Neuronal stem cell (in vitro differentiated cells): ENCODE measurements at regions not wholly inside any gene's neighbourhood (a gene's known extent, or its start where the extent isn't known, plus 50 kb on each side); places are given as distances from the start of the nearest gene placed in this dataset.

ENCODE experiments used
- DNase-seq: peaks from one replicate; pipeline ENCODE4 v3.0.0-alpha.2; 2013; ENCODE audit warnings: low spot score
- H2AFZ ChIP-seq: one replicate; pipeline ENCODE4 v1.6.1; 2013; ENCODE audit warnings: mild to moderate bottlenecking, low read length, inconsistent platforms
- H2AK5ac ChIP-seq: 2 replicates; pipeline ENCODE4 v1.6.1; 2013; ENCODE audit warnings: low read depth, mild to moderate bottlenecking, inconsistent platforms, low read length, moderate library complexity, mixed read lengths
- H2BK120ac ChIP-seq: 2 replicates; pipeline ENCODE4 v1.6.1; 2013; ENCODE audit warnings: low read depth, mild to moderate bottlenecking, inconsistent platforms, low read length, moderate library complexity, mixed read lengths
- H2BK12ac ChIP-seq: one replicate; pipeline ENCODE4 v1.6.1; 2013; ENCODE audit warnings: low read length, inconsistent platforms
- H2BK15ac ChIP-seq: 2 replicates; pipeline ENCODE4 v1.6.1; 2013; ENCODE audit warnings: mild to moderate bottlenecking, low read length, inconsistent platforms, mixed read lengths
- H2BK5ac ChIP-seq: one replicate; pipeline ENCODE4 v1.6.1; 2013; ENCODE audit warnings: inconsistent platforms, mild to moderate bottlenecking, low read length, moderate library complexity
- H3K14ac ChIP-seq: one replicate; pipeline ENCODE4 v1.6.1; 2013; ENCODE audit warnings: low read length, inconsistent platforms
- H3K18ac ChIP-seq: 2 replicates; pipeline ENCODE4 v1.6.1; 2013; ENCODE audit warnings: low read length, inconsistent platforms
- H3K23ac ChIP-seq: 2 replicates; pipeline ENCODE4 v1.6.1; 2013; ENCODE audit warnings: low read depth, mild to moderate bottlenecking, mixed read lengths, low read length, inconsistent platforms; ENCODE audit not compliant: poor library complexity
- H3K27ac ChIP-seq: replicated peaks from 3 replicates; pipeline ENCODE4 v1.5.1; 2013; ENCODE audit warnings: low read length, inconsistent platforms
- H3K27me3 ChIP-seq, 3 experiments: 2 replicates each; pipeline ENCODE4 v1.6.1; 2013; ENCODE audit warnings: low read length in 3 of 3, mild to moderate bottlenecking in 2 of 3, inconsistent platforms in 1 of 3, low read depth in 1 of 3, mixed read lengths in 1 of 3, moderate library complexity in 1 of 3; ENCODE audit not compliant: control insufficient read depth in 3 of 3, insufficient read depth in 3 of 3
- H3K36me3 ChIP-seq, 2 donors: replicated peaks in 1 of 2; 2 replicates each; pipeline ENCODE4 v1.6.1; 2013; ENCODE audit warnings: low read length in 2 of 2; ENCODE audit not compliant: control insufficient read depth in 2 of 2, insufficient read depth in 2 of 2
- H3K4ac ChIP-seq: 2 replicates; pipeline ENCODE4 v1.6.1; 2013; ENCODE audit warnings: inconsistent platforms, mild to moderate bottlenecking, low read length, moderate library complexity
- H3K4me1 ChIP-seq, 2 donors: 1 replicate in 1 of 2; 2 replicates in 1 of 2; pipeline ENCODE4 v1.6.1; 2013; ENCODE audit warnings: low read length in 2 of 2, low read depth in 1 of 2; ENCODE audit not compliant: control insufficient read depth in 2 of 2, insufficient read depth in 1 of 2
- H3K4me2 ChIP-seq: one replicate; pipeline ENCODE4 v1.6.1; 2013; ENCODE audit warnings: mild to moderate bottlenecking, low read length, inconsistent platforms; ENCODE audit not compliant: insufficient read depth, poor library complexity, severe bottlenecking
- H3K4me3 ChIP-seq, 2 donors: 2 replicates each; pipeline ENCODE4 v1.5.1; 2013; ENCODE audit warnings: low read length in 2 of 2, mild to moderate bottlenecking in 2 of 2, inconsistent platforms in 1 of 2, moderate library complexity in 1 of 2
- H3K79me1 ChIP-seq: one replicate; pipeline ENCODE4 v1.6.1; 2013; ENCODE audit warnings: low read depth, mild to moderate bottlenecking, inconsistent platforms, low read length, moderate library complexity
- H3K9ac ChIP-seq: one replicate; pipeline ENCODE4 v1.6.1; 2013; ENCODE audit warnings: mild to moderate bottlenecking, low read depth, low read length, inconsistent platforms; ENCODE audit not compliant: poor library complexity
- H3K9me3 ChIP-seq, 2 donors: replicated peaks in 1 of 2; 2 replicates each; pipeline versions ENCODE3 to v1.6.1; 2013; ENCODE audit warnings: low read length in 2 of 2, mild to moderate bottlenecking in 2 of 2, inconsistent platforms in 1 of 2, low read depth in 1 of 2, mixed read lengths in 1 of 2, moderate library complexity in 1 of 2; ENCODE audit not compliant: control insufficient read depth in 2 of 2, insufficient read depth in 1 of 2
- H4K8ac ChIP-seq: one replicate; pipeline ENCODE4 v1.6.1; 2013; ENCODE audit warnings: low read depth, mild to moderate bottlenecking, inconsistent platforms, low read length, moderate library complexity
- H4K91ac ChIP-seq: one replicate; pipeline ENCODE4 v1.6.1; 2013; ENCODE audit warnings: low read length, low read depth, mild to moderate bottlenecking, inconsistent platforms; ENCODE audit not compliant: poor library complexity
- WGBS, 2 donors: extraction: QIAGEN DNeasy Blood & Tissue Kit; methylation state at CpG; one replicate each; pipeline ENCODE4 v1.1.7; 2013; ENCODE audit warnings: missing lambda C conversion rate in 2 of 2, mixed read lengths in 1 of 2; ENCODE audit not compliant: insufficient read length in 2 of 2, insufficient replicate concordance in 1 of 2; ENCODE audit errors: extremely low coverage in 2 of 2; 5-methylcytosine and 5-hydroxymethylcytosine counted together

DNA sequence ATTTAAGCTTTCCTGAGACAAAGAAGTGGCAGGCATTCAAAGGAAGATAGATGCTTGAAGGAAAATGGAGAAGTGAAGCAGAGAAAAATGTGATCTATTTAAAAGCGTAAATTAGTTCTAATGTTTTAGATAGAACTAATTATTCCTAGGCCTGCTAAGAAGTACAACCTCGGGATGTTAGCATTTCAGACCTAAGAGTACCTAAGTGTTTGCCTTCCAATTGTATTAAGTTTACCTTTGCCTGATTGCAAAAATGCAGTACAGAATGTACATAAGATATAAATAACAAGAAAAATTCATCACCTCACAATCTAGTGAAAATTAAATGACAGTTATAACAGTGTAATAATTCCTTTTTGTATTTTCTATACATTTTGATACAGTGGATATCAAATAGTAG is 71.1 kb upstream of the HNMT start:
- H2BK12ac ChIP-seq = no peak overlapping the region
- peaks cover 0 to 11% of the 10 kb centered on the region in 2 donors for H3K4me1 ChIP-seq
- no CpG with 5 or more reads among the region's 2 CpGs for WGBS, 2 donors
- H3K9ac ChIP-seq = no peak overlapping the region
- no peak overlapping the region for H2BK15ac ChIP-seq
- no peaks in the 10 kb centered on the region for H3K27me3 ChIP-seq
- H2BK5ac ChIP-seq = no peak overlapping the region
- H4K91ac ChIP-seq = no peak overlapping the region
- H2AFZ ChIP-seq = no peak overlapping the region
- no peak overlapping the region for H2BK120ac ChIP-seq
- H3K27ac ChIP-seq = no peak overlapping the region
- no peak overlapping the region for H3K4ac ChIP-seq
- no peak overlapping the region for H4K8ac ChIP-seq
- DNase-seq = no peak
- H2AK5ac ChIP-seq = no peak overlapping the region
- no peak overlapping the region for H3K4me2 ChIP-seq
- H3K9me3 ChIP-seq = no peaks in the 10 kb centered on the region
- H3K18ac ChIP-seq = no peak overlapping the region
- no peak overlapping the region for H3K4me3 ChIP-seq
- H3K79me1 ChIP-seq = no peaks in the 10 kb centered on the region
- H3K23ac ChIP-seq = no peak overlapping the region
- no peaks in the 10 kb centered on the region for H3K36me3 ChIP-seq
- no peak overlapping the region for H3K14ac ChIP-seq

DNA sequence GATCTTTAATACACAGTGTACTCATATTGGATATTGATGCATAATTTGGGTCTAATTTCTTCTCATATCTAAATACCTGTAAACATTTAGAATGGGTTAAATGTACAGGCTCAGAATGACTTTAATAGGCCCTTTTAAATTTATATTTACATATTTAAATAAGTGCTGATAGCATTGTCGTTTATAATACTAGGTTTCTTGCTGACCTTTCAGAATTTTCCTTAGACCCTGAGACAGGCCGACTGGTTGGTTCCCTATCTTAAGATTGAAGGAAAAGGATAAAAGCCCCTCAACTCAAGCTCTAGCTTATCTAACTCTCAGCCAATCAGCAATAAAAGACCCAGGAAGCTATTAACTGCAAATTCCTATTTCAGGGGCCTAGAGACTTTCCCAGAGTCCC is 67.8 kb upstream of the HNMT start:
- Histone ChIP-seq H2BK15ac (no peak overlapping the region), H4K8ac (no peak overlapping the region), H2AK5ac (no peak overlapping the region), H3K4ac (no peak overlapping the region), H3K4me1 (peaks cover 0 to 11% of the 10 kb centered on the region in 2 donors), H3K36me3 (no peaks in the 10 kb centered on the region), H3K23ac (no peak overlapping the region), H3K14ac (no peak overlapping the region), H2AFZ (no peak overlapping the region), H3K27me3 (no peaks in the 10 kb centered on the region), H2BK120ac (no peak overlapping the region), H3K27ac (no peak overlapping the region), H3K79me1 (no peaks in the 10 kb centered on the region), H3K18ac (no peak overlapping the region), H3K9me3 (no peaks in the 10 kb centered on the region), H2BK12ac (no peak overlapping the region), H2BK5ac (no peak overlapping the region), H3K9ac (no peak overlapping the region), H3K4me2 (no peak overlapping the region), H4K91ac (no peak overlapping the region), H3K4me3 (no peak overlapping the region)
- DNase-seq = no peak
- no CpG with 5 or more reads among the region's 2 CpGs for WGBS, 2 donors

GRCh38 chr2:137897082-137897481 is 67.2 kb upstream of the HNMT start:
- Histone ChIP-seq H4K8ac (no peak overlapping the region), H3K36me3 (no peaks in the 10 kb centered on the region), H3K18ac (no peak overlapping the region), H3K4me3 (no peak overlapping the region), H3K14ac (no peak overlapping the region), H3K79me1 (no peaks in the 10 kb centered on the region), H2BK120ac (no peak overlapping the region), H3K4me2 (no peak overlapping the region), H2AK5ac (no peak overlapping the region), H3K9ac (no peak overlapping the region), H2BK5ac (no peak overlapping the region), H3K23ac (no peak overlapping the region), H2BK15ac (no peak overlapping the region), H3K27me3 (no peaks in the 10 kb centered on the region), H3K27ac (no peak overlapping the region), H3K4me1 (peaks cover 0 to 11% of the 10 kb centered on the region in 2 donors), H3K4ac (no peak overlapping the region), H2AFZ (no peak overlapping the region), H4K91ac (no peak overlapping the region), H2BK12ac (no peak overlapping the region), H3K9me3 (no peaks in the 10 kb centered on the region)
- no peak for DNase-seq
- WGBS, 2 donors = no CpG with 5 or more reads among the region's 1 CpG

- Histone ChIP-seq H4K91ac (no peak overlapping the region), H3K9me3 (no peaks in the 10 kb centered on the region), H3K23ac (no peak overlapping the region), H3K36me3 (no peaks in the 10 kb centered on the region), H2AFZ (no peak overlapping the region), H2AK5ac (no peak overlapping the region), H2BK120ac (no peak overlapping the region), H3K14ac (no peak overlapping the region), H3K4me2 (no peak overlapping the region), H2BK5ac (no peak overlapping the region), H3K18ac (no peak overlapping the region), H2BK12ac (no peak overlapping the region), H3K4ac (no peak overlapping the region), H3K4me1 (peaks cover 0 to 5% of the 10 kb centered on the region in 2 donors), H2BK15ac (no peak overlapping the region), H3K79me1 (no peaks in the 10 kb centered on the region), H4K8ac (no peak overlapping the region), H3K27me3 (no peaks in the 10 kb centered on the region), H3K27ac (no peak overlapping the region), H3K9ac (no peak overlapping the region), H3K4me3 (no peak overlapping the region)
- no peak for DNase-seq
- WGBS, 2 donors = no CpG with 5 or more reads among the region's 4 CpGs
Measured at GRCh38 chr2:137900421-137901141, 63.7 kb upstream of the HNMT start.
